WTC11 (cell line): ENCODE measurements at regions not wholly inside any gene's neighbourhood (a gene's known extent, or its start where the extent isn't known, plus 50 kb on each side); places are given as distances from the start of the nearest gene placed in this dataset.

Experiments
- TF ChIP-seq, protein P1 (sequence below): sonication (generic); formaldehyde crosslinking; IDR thresholded peaks from 2 replicates; pipeline ENCODE4 v1.8.0; 2022; ENCODE audit warnings: mild to moderate bottlenecking, missing genetic modification reagents
- TF ChIP-seq, protein P2 (sequence below): sonication (generic); formaldehyde crosslinking; IDR thresholded peaks from 2 replicates; pipeline ENCODE4 v1.8.1; 2023; ENCODE audit warnings: mild to moderate bottlenecking, missing genetic modification reagents, moderate library complexity
- TF ChIP-seq, protein P3 (sequence below): fragments of 200-600 bp; IDR thresholded peaks from 2 replicates; pipeline ENCODE4 v1.8.0; 2022; ENCODE audit warnings: antibody characterized with exemption

DNA sequence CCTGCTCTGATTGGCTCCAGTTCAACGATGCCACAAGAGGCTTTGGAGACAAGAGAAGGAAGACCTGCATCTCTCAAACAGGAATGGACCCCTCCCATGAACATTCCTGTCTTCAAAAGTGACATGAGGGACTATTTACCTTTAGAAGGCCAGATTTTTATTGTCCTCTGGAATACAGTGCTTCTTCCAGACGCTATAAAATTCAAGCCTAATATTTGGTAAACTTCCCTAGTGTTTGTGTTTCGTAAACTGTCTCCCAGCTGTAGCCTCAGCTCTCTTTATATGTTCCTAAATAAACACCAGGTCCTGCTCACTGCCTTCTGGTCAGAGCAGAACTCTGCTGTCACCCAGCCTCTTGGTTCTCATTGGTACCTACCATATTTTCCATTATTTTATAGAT, 157.8 kb downstream of the CCDC34 start:
- TF ChIP-seq, protein P1, sequence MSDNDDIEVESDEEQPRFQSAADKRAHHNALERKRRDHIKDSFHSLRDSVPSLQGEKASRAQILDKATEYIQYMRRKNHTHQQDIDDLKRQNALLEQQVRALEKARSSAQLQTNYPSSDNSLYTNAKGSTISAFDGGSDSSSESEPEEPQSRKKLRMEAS (CRISPR knock-in tag) = no peak
- TF ChIP-seq, protein P2, sequence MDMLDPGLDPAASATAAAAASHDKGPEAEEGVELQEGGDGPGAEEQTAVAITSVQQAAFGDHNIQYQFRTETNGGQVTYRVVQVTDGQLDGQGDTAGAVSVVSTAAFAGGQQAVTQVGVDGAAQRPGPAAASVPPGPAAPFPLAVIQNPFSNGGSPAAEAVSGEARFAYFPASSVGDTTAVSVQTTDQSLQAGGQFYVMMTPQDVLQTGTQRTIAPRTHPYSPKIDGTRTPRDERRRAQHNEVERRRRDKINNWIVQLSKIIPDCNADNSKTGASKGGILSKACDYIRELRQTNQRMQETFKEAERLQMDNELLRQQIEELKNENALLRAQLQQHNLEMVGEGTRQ = no peak
- TF ChIP-seq, protein P3, sequence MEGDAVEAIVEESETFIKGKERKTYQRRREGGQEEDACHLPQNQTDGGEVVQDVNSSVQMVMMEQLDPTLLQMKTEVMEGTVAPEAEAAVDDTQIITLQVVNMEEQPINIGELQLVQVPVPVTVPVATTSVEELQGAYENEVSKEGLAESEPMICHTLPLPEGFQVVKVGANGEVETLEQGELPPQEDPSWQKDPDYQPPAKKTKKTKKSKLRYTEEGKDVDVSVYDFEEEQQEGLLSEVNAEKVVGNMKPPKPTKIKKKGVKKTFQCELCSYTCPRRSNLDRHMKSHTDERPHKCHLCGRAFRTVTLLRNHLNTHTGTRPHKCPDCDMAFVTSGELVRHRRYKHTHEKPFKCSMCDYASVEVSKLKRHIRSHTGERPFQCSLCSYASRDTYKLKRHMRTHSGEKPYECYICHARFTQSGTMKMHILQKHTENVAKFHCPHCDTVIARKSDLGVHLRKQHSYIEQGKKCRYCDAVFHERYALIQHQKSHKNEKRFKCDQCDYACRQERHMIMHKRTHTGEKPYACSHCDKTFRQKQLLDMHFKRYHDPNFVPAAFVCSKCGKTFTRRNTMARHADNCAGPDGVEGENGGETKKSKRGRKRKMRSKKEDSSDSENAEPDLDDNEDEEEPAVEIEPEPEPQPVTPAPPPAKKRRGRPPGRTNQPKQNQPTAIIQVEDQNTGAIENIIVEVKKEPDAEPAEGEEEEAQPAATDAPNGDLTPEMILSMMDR = no peak
